ENCODE measurements at regions not wholly inside any gene's neighbourhood (a gene's known extent, or its start where the extent isn't known, plus 50 kb on each side); places are given as distances from the start of the nearest gene placed in this dataset.
"Not testable (repeated sequence)": the region's sequence is repeated elsewhere in the genome, so short reads cannot be mapped to it uniquely, and the experiment has no call there.

GRCh38 chr20:48332555-48332954 is 495.2 kb downstream of the PREX1 start:
- DNase-seq = no peak
- H3K4me3 Mint-ChIP-seq = no peak overlapping the region
- H3K36me3 Mint-ChIP-seq = no peaks in the 10 kb centered on the region
- no peaks in the 10 kb centered on the region for H3K4me1 Mint-ChIP-seq
- H3K27me3 Mint-ChIP-seq (ENCODE audit: low read depth in 3 of 3) = peaks cover 2 to 8% (median 5%) of the 10 kb centered on the region in 3 donors
- H3K9me3 Mint-ChIP-seq = no peaks in the 10 kb centered on the region
- no peak overlapping the region for H3K27ac Mint-ChIP-seq

- Mint-ChIP-seq H3K27me3 (ENCODE audit: low read depth in 3 of 3) (peaks cover 2 to 9% (median 5%) of the 10 kb centered on the region in 3 donors), H3K4me1 (no peaks in the 10 kb centered on the region), H3K27ac (no peak overlapping the region), H3K4me3 (no peak overlapping the region), H3K9me3 (no peaks in the 10 kb centered on the region), H3K36me3 (no peaks in the 10 kb centered on the region)
- no peak for DNase-seq
Observed at GRCh38 chr20:48331518-48332286, 496.1 kb downstream of the PREX1 start.

GRCh38 chr20:48329676-48330664 is 497.8 kb downstream of the PREX1 start:
- peaks cover 0 to 9% (median 8%) of the 10 kb centered on the region in 3 donors for H3K27me3 Mint-ChIP-seq (ENCODE audit: low read depth in 3 of 3)
- H3K4me1 Mint-ChIP-seq = no peaks in the 10 kb centered on the region
- H3K4me3 Mint-ChIP-seq = no peak overlapping the region
- no peaks in the 10 kb centered on the region for H3K36me3 Mint-ChIP-seq
- DNase-seq = no peak
- H3K9me3 Mint-ChIP-seq = no peaks in the 10 kb centered on the region
- H3K27ac Mint-ChIP-seq = no peak overlapping the region

GRCh38 chr20:48329031-48329615 is 498.7 kb downstream of the PREX1 start:
- H3K4me1 Mint-ChIP-seq = no peaks in the 10 kb centered on the region
- no peak overlapping the region for H3K4me3 Mint-ChIP-seq
- H3K27me3 Mint-ChIP-seq (ENCODE audit: low read depth in 3 of 3) = peaks cover 2 to 9% (median 8%) of the 10 kb centered on the region in 3 donors
- H3K27ac Mint-ChIP-seq = no peak overlapping the region
- DNase-seq = no peak
- H3K36me3 Mint-ChIP-seq = no peaks in the 10 kb centered on the region
- no peaks in the 10 kb centered on the region for H3K9me3 Mint-ChIP-seq

- H3K4me1 Mint-ChIP-seq, DNase-seq, H3K27ac Mint-ChIP-seq, H3K9me3 Mint-ChIP-seq, H3K36me3 Mint-ChIP-seq, H3K4me3 Mint-ChIP-seq: not testable (repeated sequence)
- peaks cover 2 to 11% (median 9%) of the 10 kb centered on the region in 3 donors for H3K27me3 Mint-ChIP-seq (ENCODE audit: low read depth in 3 of 3)
Observed at GRCh38 chr20:48327848-48328247, 500.0 kb downstream of the PREX1 start.

GRCh38 chr20:48326868-48327267 is 500.9 kb downstream of the PREX1 start:
- no peaks in the 10 kb centered on the region for H3K4me1 Mint-ChIP-seq
- H3K36me3 Mint-ChIP-seq = no peaks in the 10 kb centered on the region
- H3K9me3 Mint-ChIP-seq = no peaks in the 10 kb centered on the region
- H3K27me3 Mint-ChIP-seq (ENCODE audit: low read depth in 3 of 3) = peaks cover 2 to 14% (median 3%) of the 10 kb centered on the region in 3 donors
- H3K27ac Mint-ChIP-seq = no peak overlapping the region
- no peak for DNase-seq
- no peak overlapping the region for H3K4me3 Mint-ChIP-seq

GRCh38 chr20:48326434-48326691 is 501.4 kb downstream of the PREX1 start:
- Mint-ChIP-seq H3K9me3 (no peaks in the 10 kb centered on the region), H3K4me3 (no peak overlapping the region), H3K36me3 (no peaks in the 10 kb centered on the region), H3K27ac (no peak overlapping the region), H3K27me3 (ENCODE audit: low read depth in 3 of 3) (peaks cover 2 to 14% (median 2%) of the 10 kb centered on the region in 3 donors), H3K4me1 (no peaks in the 10 kb centered on the region)
- no peak for DNase-seq

- Mint-ChIP-seq H3K27me3 (ENCODE audit: low read depth in 3 of 3) (peaks cover 2 to 14% (median 2%) of the 10 kb centered on the region in 3 donors), H3K36me3 (no peaks in the 10 kb centered on the region), H3K4me1 (no peaks in the 10 kb centered on the region), H3K27ac (no peak overlapping the region), H3K4me3 (no peak overlapping the region), H3K9me3 (no peaks in the 10 kb centered on the region)
- DNase-seq = no peak
Observed at GRCh38 chr20:48325656-48326433, 502.0 kb downstream of the PREX1 start.

GRCh38 chr20:48324744-48325143 is 503.1 kb downstream of the PREX1 start:
- Mint-ChIP-seq H3K4me3 (no peak overlapping the region), H3K27me3 (ENCODE audit: low read depth in 3 of 3) (peaks cover 2 to 8% (median 2%) of the 10 kb centered on the region in 3 donors), H3K4me1 (no peaks in the 10 kb centered on the region), H3K9me3 (no peaks in the 10 kb centered on the region), H3K36me3 (no peaks in the 10 kb centered on the region), H3K27ac (no peak overlapping the region)
- no peak for DNase-seq

GRCh38 chr20:48321271-48321670 is 506.5 kb downstream of the PREX1 start:
- H3K9me3 Mint-ChIP-seq = no peaks in the 10 kb centered on the region
- H3K36me3 Mint-ChIP-seq = no peaks in the 10 kb centered on the region
- H3K4me1 Mint-ChIP-seq = no peaks in the 10 kb centered on the region
- no peak overlapping the region for H3K4me3 Mint-ChIP-seq
- peaks cover 2 to 15% (median 4%) of the 10 kb centered on the region in 3 donors for H3K27me3 Mint-ChIP-seq (ENCODE audit: low read depth in 3 of 3)
- no peak for DNase-seq
- no peak overlapping the region for H3K27ac Mint-ChIP-seq

GRCh38 chr20:48319943-48320584 is 507.7 kb downstream of the PREX1 start:
- H3K27me3 Mint-ChIP-seq (ENCODE audit: low read depth in 3 of 3) = peaks cover 2 to 14% (median 10%) of the 10 kb centered on the region in 3 donors
- no peak for DNase-seq
- H3K27ac Mint-ChIP-seq = no peak overlapping the region
- H3K9me3 Mint-ChIP-seq = no peaks in the 10 kb centered on the region
- no peak overlapping the region for H3K4me3 Mint-ChIP-seq
- H3K4me1 Mint-ChIP-seq = no peaks in the 10 kb centered on the region
- H3K36me3 Mint-ChIP-seq = no peaks in the 10 kb centered on the region

GRCh38 chr20:48317578-48317977 is 510.2 kb downstream of the PREX1 start:
- H3K4me3 Mint-ChIP-seq = no peak overlapping the region
- no peak overlapping the region for H3K27ac Mint-ChIP-seq
- H3K9me3 Mint-ChIP-seq = no peaks in the 10 kb centered on the region
- no peaks in the 10 kb centered on the region for H3K4me1 Mint-ChIP-seq
- peaks cover 2 to 13% (median 10%) of the 10 kb centered on the region in 3 donors for H3K27me3 Mint-ChIP-seq (ENCODE audit: low read depth in 3 of 3)
- no peak for DNase-seq
- no peaks in the 10 kb centered on the region for H3K36me3 Mint-ChIP-seq

- no peaks in the 10 kb centered on the region for H3K4me1 Mint-ChIP-seq
- peaks cover 2 to 14% (median 12%) of the 10 kb centered on the region in 3 donors for H3K27me3 Mint-ChIP-seq (ENCODE audit: low read depth in 3 of 3)
- H3K4me3 Mint-ChIP-seq = no peak overlapping the region
- no peak for DNase-seq
- H3K9me3 Mint-ChIP-seq = no peaks in the 10 kb centered on the region
- no peaks in the 10 kb centered on the region for H3K36me3 Mint-ChIP-seq
- H3K27ac Mint-ChIP-seq = no peak overlapping the region
Observed at GRCh38 chr20:48314925-48315592, 512.7 kb downstream of the PREX1 start.

All from immature natural killer cell (primary cell).